ENCODE measurements at regions not wholly inside any gene's neighbourhood (a gene's known extent, or its start where the extent isn't known, plus 50 kb on each side); places are given as distances from the start of the nearest gene placed in this dataset.

DNA sequence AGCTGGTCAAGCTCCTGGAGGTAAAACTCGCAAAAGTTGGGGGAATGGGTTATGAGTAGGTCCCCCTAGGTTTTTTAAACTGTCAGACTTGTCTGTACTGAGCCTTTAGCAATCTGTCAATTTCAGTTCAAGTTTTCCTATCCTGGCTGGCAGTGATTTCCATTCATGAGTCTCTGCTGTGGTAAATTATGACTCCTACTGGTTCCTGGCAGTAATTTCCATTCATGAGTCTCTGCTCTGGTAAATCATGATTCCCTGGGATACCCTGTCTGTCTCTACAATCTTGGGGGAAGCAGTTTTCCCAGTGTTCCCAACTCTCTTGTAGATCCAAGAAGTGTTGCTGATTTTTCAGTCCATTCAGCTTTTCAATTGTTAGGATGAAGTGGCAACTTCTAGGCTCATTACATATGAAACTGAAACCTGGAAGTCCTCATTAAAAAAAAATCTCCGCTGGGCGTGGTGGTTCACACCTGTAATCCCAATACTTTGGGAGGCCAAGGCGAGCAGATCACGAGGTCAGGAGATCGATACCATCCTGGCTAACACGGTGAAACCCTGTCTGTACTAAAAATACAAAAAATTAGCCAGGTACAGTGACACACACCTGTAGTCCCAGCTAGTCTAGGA is 91.3 kb upstream of the GPBP1 start:
- Histone ChIP-seq H2BK120ac (ENCODE audit: low read depth, low read length) (no peak overlapping the region), H2BK20ac (ENCODE audit: low read depth, low read length) (no peak overlapping the region), H3K9ac (ENCODE audit: low read depth, low read length) (no peak overlapping the region), H3K36me3 (ENCODE audit: control insufficient read depth, insufficient read depth, low read length) (no peaks in the 10 kb centered on the region), H3K4ac (ENCODE audit: low read depth, low read length) (no peak overlapping the region), H3K27me3 (ENCODE audit: control insufficient read depth, insufficient read depth, low read length) (peaks cover 8% of the 10 kb centered on the region), H2BK15ac (ENCODE audit: low read depth, low read length) (no peak overlapping the region), H3K56ac (ENCODE audit: extremely low read depth, insufficient read depth, low read length) (no peak overlapping the region), H4K5ac (ENCODE audit: low read depth, low read length) (no peak overlapping the region), H3K4me1 (ENCODE audit: control insufficient read depth, insufficient read depth, low read length) (no peaks in the 10 kb centered on the region), H2AFZ (replicated peaks; ENCODE audit: low read length, poor library complexity) (no peak overlapping the region), H3K18ac (ENCODE audit: low read depth, low read length) (no peak overlapping the region), H3K9me1 (ENCODE audit: insufficient read depth, low read length) (no peaks in the 10 kb centered on the region), H3K79me1 (ENCODE audit: low read depth in 1 of 2, low read length in 2 of 2) (no peaks in the 10 kb centered on the region), H3K23ac (ENCODE audit: low read depth, low read length) (no peak overlapping the region), H3K14ac (replicated peaks; ENCODE audit: low read depth, low read length) (no peak overlapping the region), H3K4me2 (ENCODE audit: low read depth, low read length) (no peak overlapping the region), H2BK5ac (ENCODE audit: low read depth, low read length, poor library complexity, severe bottlenecking) (no peak overlapping the region), H3K4me3 (ENCODE audit: insufficient read depth, low read depth, low read length) (no peak overlapping the region), H2AK9ac (replicated peaks; ENCODE audit: low read depth, low read length, poor library complexity) (no peak overlapping the region), H3K9me3 (ENCODE audit: control insufficient read depth, insufficient read depth, low read length) (no peaks in the 10 kb centered on the region), H2AK5ac (ENCODE audit: low read depth, low read length) (no peak overlapping the region), H4K91ac (ENCODE audit: insufficient read depth, low read depth, low read length) (no peak overlapping the region), H4K20me1 (ENCODE audit: insufficient read depth, low read length) (no peaks in the 10 kb centered on the region), H4K8ac (ENCODE audit: low read depth in 2 of 2, low read length in 2 of 2) (no peak overlapping the region), H3K27ac (ENCODE audit: insufficient read depth, low read length) (no peak overlapping the region)
- CTCF ChIA-PET = interaction anchor here (0.7 kb wide), 1 partner anchor 98 kb away, joined by 4 read pairs; no protein-coding TSS in a partner anchor
- no peak for TF ChIP-seq MAZ (IDR thresholded peaks at IDR 0.05; ENCODE audit: borderline replicate concordance, low read depth, low read length)
- peak; percentile 32; the same call in 1 of the 2 replicates for TF ChIP-seq RAD21 (IDR thresholded peaks at IDR 0.05; ENCODE audit: low read length)
- TF ChIP-seq SMC3 (IDR thresholded peaks at IDR 0.05; ENCODE audit: low read depth, low read length) = peak; percentile 9; the same call in 1 of the 2 replicates
- TF ChIP-seq, protein P1, sequence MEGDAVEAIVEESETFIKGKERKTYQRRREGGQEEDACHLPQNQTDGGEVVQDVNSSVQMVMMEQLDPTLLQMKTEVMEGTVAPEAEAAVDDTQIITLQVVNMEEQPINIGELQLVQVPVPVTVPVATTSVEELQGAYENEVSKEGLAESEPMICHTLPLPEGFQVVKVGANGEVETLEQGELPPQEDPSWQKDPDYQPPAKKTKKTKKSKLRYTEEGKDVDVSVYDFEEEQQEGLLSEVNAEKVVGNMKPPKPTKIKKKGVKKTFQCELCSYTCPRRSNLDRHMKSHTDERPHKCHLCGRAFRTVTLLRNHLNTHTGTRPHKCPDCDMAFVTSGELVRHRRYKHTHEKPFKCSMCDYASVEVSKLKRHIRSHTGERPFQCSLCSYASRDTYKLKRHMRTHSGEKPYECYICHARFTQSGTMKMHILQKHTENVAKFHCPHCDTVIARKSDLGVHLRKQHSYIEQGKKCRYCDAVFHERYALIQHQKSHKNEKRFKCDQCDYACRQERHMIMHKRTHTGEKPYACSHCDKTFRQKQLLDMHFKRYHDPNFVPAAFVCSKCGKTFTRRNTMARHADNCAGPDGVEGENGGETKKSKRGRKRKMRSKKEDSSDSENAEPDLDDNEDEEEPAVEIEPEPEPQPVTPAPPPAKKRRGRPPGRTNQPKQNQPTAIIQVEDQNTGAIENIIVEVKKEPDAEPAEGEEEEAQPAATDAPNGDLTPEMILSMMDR (conservative IDR thresholded peaks at IDR 0.05; ENCODE audit: low read depth, low read length) = peak; percentile 34; the same call in 1 of the 2 replicates
- TF ChIP-seq, protein P2, sequence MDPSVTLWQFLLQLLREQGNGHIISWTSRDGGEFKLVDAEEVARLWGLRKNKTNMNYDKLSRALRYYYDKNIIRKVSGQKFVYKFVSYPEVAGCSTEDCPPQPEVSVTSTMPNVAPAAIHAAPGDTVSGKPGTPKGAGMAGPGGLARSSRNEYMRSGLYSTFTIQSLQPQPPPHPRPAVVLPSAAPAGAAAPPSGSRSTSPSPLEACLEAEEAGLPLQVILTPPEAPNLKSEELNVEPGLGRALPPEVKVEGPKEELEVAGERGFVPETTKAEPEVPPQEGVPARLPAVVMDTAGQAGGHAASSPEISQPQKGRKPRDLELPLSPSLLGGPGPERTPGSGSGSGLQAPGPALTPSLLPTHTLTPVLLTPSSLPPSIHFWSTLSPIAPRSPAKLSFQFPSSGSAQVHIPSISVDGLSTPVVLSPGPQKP (IDR thresholded peaks at IDR 0.05; ENCODE audit: borderline replicate concordance, low read depth, low read length) = no peak
- no peak for TF ChIP-seq POLR2A (IDR thresholded peaks at IDR 0.05; ENCODE audit: low read depth, low read length)
- no peak for TF ChIP-seq RFX5 (IDR thresholded peaks at IDR 0.05; ENCODE audit: low read depth, low read length)
- peak; percentile 56; the same call in 1 of the 2 replicates for ATAC-seq (ENCODE audit: low read depth)
- DNase-seq = peak; percentile 10
- intact Hi-C loops (cut with micrococcal nuclease) = no loop called here
- POLR2A ChIA-PET (ENCODE audit: unreplicated experiment) = no interaction called here
- dilution Hi-C loops (cut with HindIII; ENCODE audit: low sequenced_read_pairs, unreplicated experiment) = no loop called here
- in situ Hi-C loops (cut with MboI; ENCODE audit: low sequenced_read_pairs) = no loop called here
- WGBS, 2 experiments (ENCODE audit: extremely low coverage in 2 of 2, insufficient read length in 1 of 2) = 70% methylated on average over 2 of the region's 7 CpGs; no CpG with 5 or more reads in 1 of the 2 experiments
- BruUV-seq (replicated peaks) = no TSS peak

All from IMR-90 (cell line).